HCT116 (cell line): ENCODE measurements at regions not wholly inside any gene's neighbourhood (a gene's known extent, or its start where the extent isn't known, plus 50 kb on each side); places are given as distances from the start of the nearest gene placed in this dataset.
"Not testable (repeated sequence)": the region's sequence is repeated elsewhere in the genome, so short reads cannot be mapped to it uniquely, and the experiment has no call there.

Source experiments
- ATAC-seq: fragments of 200-7000 bp; cut with Tn5 transposase; 2 replicates; pipeline ENCODE4 v1.9.1; 2020; ENCODE audit warnings: mild to moderate bottlenecking, moderate library complexity
- BruUV-seq: library from RNA; stranded (reverse); fragments of 400-500 nt; replicated peaks from 2 replicates; lab custom pipeline; 2021; lab: Mats Ljungman, UMichigan
- CTCF ChIA-PET: fragments of 300-600 bp; sonication (Branson Sonifier 250); formaldehyde crosslinking; loops from one replicate; lab custom pipeline; 2021; ENCODE audit warnings: antibody characterized with exemption; lab: Charles Lee
- POLR2A ChIA-PET: fragments of 300-600, 350-600 bp; sonication (Branson Sonifier 250); formaldehyde crosslinking; loops from one replicate; lab custom pipeline; 2021; ENCODE audit warnings: antibody characterized with exemption; lab: Charles Lee
- RAD21 ChIA-PET, 2 experiments: fragments of 300-600 bp; sonication (Branson Sonifier 250); formaldehyde crosslinking; loops; one replicate each; lab custom pipeline; 2023; ENCODE audit warnings: low total read pairs in 2 of 2; ENCODE audit not compliant: uncharacterized antibody in 2 of 2, unreplicated experiment in 2 of 2, low non-redundant PET in 1 of 2; lab: Charles Lee
- DNase-seq: peaks from one replicate; pipeline ENCODE4 v3.0.0-alpha.2; 2010; ENCODE audit warnings: low read depth, low spot score
- H2AFZ ChIP-seq: fragments of 200-600 bp; shearing (Covaris generic), sonication (generic); 2 replicates; pipeline ENCODE4 v1.6.1; 2017; ENCODE audit warnings: low read depth, mixed run types, mixed read lengths, antibody characterized with exemption, low read length; ENCODE audit not compliant: poor library complexity, severe bottlenecking
- H3K27ac ChIP-seq: 2 replicates; pipeline ENCODE4 v1.5.1; 2012; ENCODE audit warnings: low read depth, low read length
- H3K27me3 ChIP-seq: fragments of 200-600 bp; sonication (generic); 2 replicates; pipeline ENCODE4 v1.6.1; 2016; ENCODE audit warnings: mixed run types, low read length, mixed read lengths; ENCODE audit not compliant: insufficient read depth
- H3K36me3 ChIP-seq, 2 experiments: fragments of 200-500 bp in 1 of 2; fragments of 200-600 bp in 1 of 2; sonication (Bioruptor generic) in 1 of 2; sonication (generic) in 1 of 2; 2 replicates each; pipeline versions ENCODE4 v1.5.1 to v1.6.1; 2014 to 2016; ENCODE audit warnings: low read length in 2 of 2, inconsistent platforms in 1 of 2, mixed read lengths in 1 of 2, mixed run types in 1 of 2; ENCODE audit not compliant: insufficient read depth in 2 of 2, control insufficient read depth in 1 of 2
- H3K4me1 ChIP-seq, 2 experiments: fragments of 200-600 bp in 1 of 2; sonication (generic) in 1 of 2; 2 replicates each; pipeline versions ENCODE4 v1.5.1 to v1.6.1; 2012 to 2017; ENCODE audit warnings: low read length in 2 of 2, inconsistent platforms in 1 of 2, mild to moderate bottlenecking in 1 of 2, mixed read lengths in 1 of 2, mixed run types in 1 of 2, moderate library complexity in 1 of 2; ENCODE audit not compliant: insufficient read depth in 2 of 2, control insufficient read depth in 1 of 2
- H3K4me2 ChIP-seq: fragments of 200-600 bp; sonication (generic); 2 replicates; pipeline ENCODE4 v1.6.1; 2017; ENCODE audit warnings: mixed run types, low read length, mixed read lengths
- H3K4me3 ChIP-seq, 2 experiments: fragments of 200-600 bp in 1 of 2; sonication (generic) in 1 of 2; replicated peaks in 1 of 2; 2 replicates each; pipeline ENCODE4 v1.5.1; 2011 to 2016; ENCODE audit warnings: low read length in 2 of 2, control low read depth in 1 of 2, low read depth in 1 of 2, mild to moderate bottlenecking in 1 of 2, mixed read lengths in 1 of 2, mixed run types in 1 of 2
- H3K79me2 ChIP-seq: fragments of 200-600 bp; sonication (generic); 2 replicates; pipeline ENCODE4 v1.6.1; 2017; ENCODE audit warnings: mild to moderate bottlenecking, mixed run types, low read length, moderate library complexity, mixed read lengths; ENCODE audit not compliant: insufficient read depth
- H3K9ac ChIP-seq: fragments of 200-600 bp; sonication (generic); 2 replicates; pipeline ENCODE4 v1.6.1; 2016; ENCODE audit warnings: low read length, mixed read lengths
- H3K9me2 ChIP-seq: fragments of 200-600 bp; sonication (generic), shearing (Covaris generic); 2 replicates; pipeline ENCODE4 v1.6.1; 2017; ENCODE audit warnings: mixed run types, mild to moderate bottlenecking, moderate library complexity; ENCODE audit not compliant: insufficient read depth
- H3K9me3 ChIP-seq, 2 experiments: fragments of 200-500 bp in 1 of 2; fragments of 200-600 bp in 1 of 2; sonication (Bioruptor generic) in 1 of 2; sonication (generic) in 1 of 2; 2 replicates each; pipeline ENCODE4 v1.6.1; 2014 to 2017; ENCODE audit warnings: low read length in 2 of 2, mixed read lengths in 2 of 2, inconsistent platforms in 1 of 2, low read depth in 1 of 2, mild to moderate bottlenecking in 1 of 2, mixed run types in 1 of 2, moderate library complexity in 1 of 2; ENCODE audit not compliant: control insufficient read depth in 1 of 2, insufficient read depth in 1 of 2
- H4K20me1 ChIP-seq: fragments of 200-600 bp; sonication (generic), shearing (Covaris generic); 2 replicates; pipeline ENCODE4 v1.6.1; 2017; ENCODE audit warnings: mixed run types, mild to moderate bottlenecking, moderate library complexity; ENCODE audit not compliant: insufficient read depth
- CBX3 ChIP-seq: IDR thresholded peaks from 2 replicates; pipeline ENCODE4 v1.6.1; 2012; ENCODE audit warnings: low read depth
- CEBPB ChIP-seq: IDR thresholded peaks from 2 replicates; pipeline ENCODE4 v1.6.1; 2012; ENCODE audit warnings: low read depth
- CTCF ChIP-seq, 3 experiments: fragments of 200-600 bp in 1 of 3; sonication (generic) in 1 of 3; IDR thresholded peaks in 2 of 3; conservative IDR thresholded peaks in 1 of 3; 2 replicates each; pipeline ENCODE4 v1.5.1; 2012 to 2017; ENCODE audit warnings: low read depth in 2 of 3, low read length in 2 of 3, antibody characterized with exemption in 1 of 3, borderline replicate concordance in 1 of 3, control low read depth in 1 of 3, mild to moderate bottlenecking in 1 of 3, mixed read lengths in 1 of 3, mixed run types in 1 of 3, moderate library complexity in 1 of 3; ENCODE audit not compliant: insufficient read depth in 1 of 3
- ELF1 ChIP-seq: IDR thresholded peaks from 2 replicates; pipeline ENCODE4 v1.6.1; 2012; ENCODE audit warnings: low read depth, borderline replicate concordance
- EZH2phosphoT487 ChIP-seq: fragments of 200-600 bp; IDR thresholded peaks from 2 replicates; pipeline ENCODE4 v1.6.1; 2018; ENCODE audit warnings: antibody characterized with exemption, borderline replicate concordance
- JUND ChIP-seq: IDR thresholded peaks from 2 replicates; pipeline ENCODE4 v1.6.1; 2012
- MAX ChIP-seq: IDR thresholded peaks from 2 replicates; pipeline ENCODE4 v1.6.1; 2012
- POLR2A ChIP-seq: IDR thresholded peaks from 2 replicates; pipeline ENCODE4 v1.7.0; 2011; ENCODE audit warnings: borderline replicate concordance; ENCODE audit not compliant: insufficient read depth, insufficient read length; ENCODE audit errors: extremely low read depth
- RAD21 ChIP-seq: IDR thresholded peaks from 2 replicates; pipeline ENCODE4 v1.6.1; 2012; ENCODE audit warnings: low read depth, mild to moderate bottlenecking
- SRF ChIP-seq: IDR thresholded peaks from 2 replicates; pipeline ENCODE4 v1.6.1; 2012; ENCODE audit warnings: low read depth
- TCF7L2 ChIP-seq: IDR thresholded peaks from 2 replicates; pipeline ENCODE4 v1.7.0; 2011; ENCODE audit warnings: borderline replicate concordance, inconsistent platforms; ENCODE audit not compliant: insufficient read depth, insufficient read length; ENCODE audit errors: extremely low read depth
- YY1 ChIP-seq: IDR thresholded peaks from 2 replicates; pipeline ENCODE4 v1.6.1; 2011; ENCODE audit warnings: low read length, low read depth, moderate library complexity, mild to moderate bottlenecking; ENCODE audit not compliant: insufficient replicate concordance; ENCODE audit errors: extremely low read depth
- ZFX ChIP-seq: fragments of 450-650 bp; IDR thresholded peaks from 2 replicates; pipeline ENCODE4 v1.6.1; 2017
- ZNF274 ChIP-seq: fragments of 200-500 bp; sonication (Bioruptor generic); IDR thresholded peaks from 2 replicates; pipeline ENCODE4 v1.6.1; 2014; ENCODE audit warnings: mild to moderate bottlenecking, low read depth, low read length, inconsistent platforms
- intact Hi-C: fragments of 100-400 bp; cut with micrococcal nuclease; formaldehyde crosslinking; loops from 2 replicates; pipeline ENCODE4 v1.10.0; 2022
- TF ChIP-seq, protein P1 (sequence below): IDR thresholded peaks from 2 replicates; pipeline ENCODE4 v1.6.1; 2012; ENCODE audit warnings: low read depth

GRCh38 chr6:92231171-92231701 is 1188.1 kb downstream of the EPHA7 start (continued):
- TF ChIP-seq TCF7L2 = no peak

DNA sequence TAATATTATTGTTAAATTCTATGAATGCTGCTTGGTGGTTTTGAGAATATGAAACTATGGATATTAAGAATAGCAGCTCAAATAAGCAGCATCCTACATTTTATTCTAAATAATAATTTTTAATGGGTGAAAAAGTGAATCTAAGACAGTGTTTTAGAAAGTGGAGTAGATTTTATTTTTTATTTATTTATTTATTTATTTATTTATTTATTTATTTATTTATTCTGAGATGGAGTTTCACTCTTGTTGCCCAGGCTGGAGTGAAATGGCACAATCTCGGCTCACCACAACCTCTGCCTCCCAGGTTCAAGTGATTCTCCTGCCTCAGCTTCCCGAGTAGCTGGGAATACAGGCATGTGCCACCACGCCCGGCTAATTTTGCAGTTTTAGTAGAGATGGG is 1199.4 kb downstream of the EPHA7 start:
- H3K4me2 ChIP-seq, H3K36me3 ChIP-seq, H3K9ac ChIP-seq, H3K4me3 ChIP-seq, H3K9me3 ChIP-seq, RAD21 ChIA-PET, H3K27ac ChIP-seq, H4K20me1 ChIP-seq, BruUV-seq, CTCF ChIA-PET, intact Hi-C loops, DNase-seq, H3K27me3 ChIP-seq, H3K9me2 ChIP-seq, POLR2A ChIA-PET, ATAC-seq, H2AFZ ChIP-seq, H3K79me2 ChIP-seq, H3K4me1 ChIP-seq: not testable (repeated sequence)

GRCh38 chr6:92216717-92217116 is 1202.6 kb downstream of the EPHA7 start:
- ATAC-seq (no peak), DNase-seq (no peak)
- Histone ChIP-seq H4K20me1 (no peaks in the 10 kb centered on the region), H3K27ac (no peak overlapping the region), H3K27me3 (no peaks in the 10 kb centered on the region), H3K4me1 (no peaks in the 10 kb centered on the region), H3K9me2 (no peaks in the 10 kb centered on the region), H2AFZ (no peak overlapping the region), H3K9me3 (peaks cover 6 to 16% of the 10 kb centered on the region in 2 experiments; a peak in 2 of 4 replicates), H3K79me2 (no peaks in the 10 kb centered on the region), H3K4me2 (no peak overlapping the region), H3K9ac (no peak overlapping the region), H3K4me3 (no peak overlapping the region), H3K36me3 (no peaks in the 10 kb centered on the region)
- intact Hi-C loops = no loop called here
- CTCF ChIA-PET = no interaction called here
- no TSS peak for BruUV-seq
- RAD21 ChIA-PET = no interaction called here
- POLR2A ChIA-PET = no interaction called here
- TF ChIP-seq CEBPB = no peak
- TF ChIP-seq ELF1 = no peak
- no peak for TF ChIP-seq CBX3
- TF ChIP-seq ZFX = no peak
- TF ChIP-seq RAD21 = no peak
- TF ChIP-seq CTCF (IDR thresholded peaks at IDR 0.05 in 2 of 3, conservative IDR thresholded peaks at IDR 0.05 in 1 of 3; ENCODE audit: borderline replicate concordance in 1 of 3, insufficient read depth in 1 of 3, low read depth in 2 of 3, low read length in 2 of 3) = no peak
- TF ChIP-seq EZH2phosphoT487 = no peak
- no peak for TF ChIP-seq JUND
- TF ChIP-seq, protein P1, sequence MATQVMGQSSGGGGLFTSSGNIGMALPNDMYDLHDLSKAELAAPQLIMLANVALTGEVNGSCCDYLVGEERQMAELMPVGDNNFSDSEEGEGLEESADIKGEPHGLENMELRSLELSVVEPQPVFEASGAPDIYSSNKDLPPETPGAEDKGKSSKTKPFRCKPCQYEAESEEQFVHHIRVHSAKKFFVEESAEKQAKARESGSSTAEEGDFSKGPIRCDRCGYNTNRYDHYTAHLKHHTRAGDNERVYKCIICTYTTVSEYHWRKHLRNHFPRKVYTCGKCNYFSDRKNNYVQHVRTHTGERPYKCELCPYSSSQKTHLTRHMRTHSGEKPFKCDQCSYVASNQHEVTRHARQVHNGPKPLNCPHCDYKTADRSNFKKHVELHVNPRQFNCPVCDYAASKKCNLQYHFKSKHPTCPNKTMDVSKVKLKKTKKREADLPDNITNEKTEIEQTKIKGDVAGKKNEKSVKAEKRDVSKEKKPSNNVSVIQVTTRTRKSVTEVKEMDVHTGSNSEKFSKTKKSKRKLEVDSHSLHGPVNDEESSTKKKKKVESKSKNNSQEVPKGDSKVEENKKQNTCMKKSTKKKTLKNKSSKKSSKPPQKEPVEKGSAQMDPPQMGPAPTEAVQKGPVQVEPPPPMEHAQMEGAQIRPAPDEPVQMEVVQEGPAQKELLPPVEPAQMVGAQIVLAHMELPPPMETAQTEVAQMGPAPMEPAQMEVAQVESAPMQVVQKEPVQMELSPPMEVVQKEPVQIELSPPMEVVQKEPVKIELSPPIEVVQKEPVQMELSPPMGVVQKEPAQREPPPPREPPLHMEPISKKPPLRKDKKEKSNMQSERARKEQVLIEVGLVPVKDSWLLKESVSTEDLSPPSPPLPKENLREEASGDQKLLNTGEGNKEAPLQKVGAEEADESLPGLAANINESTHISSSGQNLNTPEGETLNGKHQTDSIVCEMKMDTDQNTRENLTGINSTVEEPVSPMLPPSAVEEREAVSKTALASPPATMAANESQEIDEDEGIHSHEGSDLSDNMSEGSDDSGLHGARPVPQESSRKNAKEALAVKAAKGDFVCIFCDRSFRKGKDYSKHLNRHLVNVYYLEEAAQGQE = no peak
- no peak for TF ChIP-seq POLR2A
- TF ChIP-seq SRF = no peak
- TF ChIP-seq YY1 = no peak
- TF ChIP-seq ZNF274 = no peak
- no peak for TF ChIP-seq MAX
